ENCODE measurements at regions not wholly inside any gene's neighbourhood (a gene's known extent, or its start where the extent isn't known, plus 50 kb on each side); places are given as distances from the start of the nearest gene placed in this dataset.
A peak's percentile ranks its signal among the peaks of the same experiment; 100 is the strongest.
"Not testable (repeated sequence)": the region's sequence is repeated elsewhere in the genome, so short reads cannot be mapped to it uniquely, and the experiment has no call there.

- DNase-seq (ENCODE audit: low read depth), result no peak
These were observed 350.1 kb upstream of the ADAMTS9 start for GRCh38 chr3:65037861-65038260.

GRCh38 chr3:65035246-65035645 is 347.4 kb upstream of the ADAMTS9 start:
- DNase-seq (ENCODE audit: low read depth), result no peak

- no peak for DNase-seq (ENCODE audit: low read depth)
These were observed 345.8 kb upstream of the ADAMTS9 start for GRCh38 chr3:65033576-65033975.

GRCh38 chr3:65030847-65031463 is 343.2 kb upstream of the ADAMTS9 start:
- DNase-seq (ENCODE audit: low read depth), result peak; percentile 65

GRCh38 chr3:65030014-65030627 is 342.3 kb upstream of the ADAMTS9 start:
- no peak for DNase-seq (ENCODE audit: low read depth)

GRCh38 chr3:65029130-65029529 is 341.3 kb upstream of the ADAMTS9 start:
- DNase-seq (ENCODE audit: low read depth), result no peak

- DNase-seq (ENCODE audit: low read depth), result no peak
These were observed 340.2 kb upstream of the ADAMTS9 start for GRCh38 chr3:65028024-65028423.

GRCh38 chr3:65027335-65027734 is 339.5 kb upstream of the ADAMTS9 start:
- no peak for DNase-seq (ENCODE audit: low read depth)

- DNase-seq (ENCODE audit: low read depth), result no peak
These were observed 338.4 kb upstream of the ADAMTS9 start for GRCh38 chr3:65026151-65026550.

- no peak for DNase-seq (ENCODE audit: low read depth)
These were observed 336.3 kb upstream of the ADAMTS9 start for GRCh38 chr3:65024148-65024547.

GRCh38 chr3:65020281-65021160 is 332.7 kb upstream of the ADAMTS9 start:
- DNase-seq (ENCODE audit: low read depth), result no peak

- DNase-seq (ENCODE audit: low read depth), result no peak
These were observed 331.7 kb upstream of the ADAMTS9 start for GRCh38 chr3:65019443-65020055.

GRCh38 chr3:65018801-65019200 is 331.0 kb upstream of the ADAMTS9 start:
- no peak for DNase-seq (ENCODE audit: low read depth)

GRCh38 chr3:65017359-65017758 is 329.6 kb upstream of the ADAMTS9 start:
- no peak for DNase-seq (ENCODE audit: low read depth)

GRCh38 chr3:65015711-65016110 is 327.9 kb upstream of the ADAMTS9 start:
- DNase-seq (ENCODE audit: low read depth), result no peak

- DNase-seq (ENCODE audit: low read depth), result no peak
These were observed 325.3 kb upstream of the ADAMTS9 start for GRCh38 chr3:65013053-65013452.

- peak; percentile 61 for DNase-seq (ENCODE audit: low read depth)
These were observed 318.5 kb upstream of the ADAMTS9 start for GRCh38 chr3:65006300-65006739.

- DNase-seq (ENCODE audit: low read depth), result no peak
These were observed 317.7 kb upstream of the ADAMTS9 start for GRCh38 chr3:65005486-65005885.

- DNase-seq (ENCODE audit: low read depth), result no peak
These were observed 317.0 kb upstream of the ADAMTS9 start for GRCh38 chr3:65004795-65005295.

- DNase-seq (ENCODE audit: low read depth), result no peak
These were observed 316.5 kb upstream of the ADAMTS9 start for GRCh38 chr3:65004306-65004705.

GRCh38 chr3:65001119-65001518 is 313.3 kb upstream of the ADAMTS9 start:
- DNase-seq (ENCODE audit: low read depth), result not testable (repeated sequence)

GRCh38 chr3:64998317-64998716 is 310.5 kb upstream of the ADAMTS9 start:
- DNase-seq (ENCODE audit: low read depth), result no peak
